ENCODE measurements at regions not wholly inside any gene's neighbourhood (a gene's known extent, or its start where the extent isn't known, plus 50 kb on each side); places are given as distances from the start of the nearest gene placed in this dataset.

- no peak overlapping the region for H3K4me3 ChIP-seq (ENCODE audit: low read depth, low read length)
- TF ChIP-seq CTCF (IDR thresholded peaks at IDR 0.05; ENCODE audit: low read depth, low read length), result no peak
Measured at GRCh38 chr1:96414598-96414997, 307.0 kb upstream of the PTBP2 start.

GRCh38 chr1:96416111-96416595, 305.4 kb upstream of the PTBP2 start:
- no peak for TF ChIP-seq CTCF (IDR thresholded peaks at IDR 0.05; ENCODE audit: low read depth, low read length)
- peak overlapping the region; percentile 19; the same call in 1 of the 2 replicates for H3K4me3 ChIP-seq (ENCODE audit: low read depth, low read length)

DNA sequence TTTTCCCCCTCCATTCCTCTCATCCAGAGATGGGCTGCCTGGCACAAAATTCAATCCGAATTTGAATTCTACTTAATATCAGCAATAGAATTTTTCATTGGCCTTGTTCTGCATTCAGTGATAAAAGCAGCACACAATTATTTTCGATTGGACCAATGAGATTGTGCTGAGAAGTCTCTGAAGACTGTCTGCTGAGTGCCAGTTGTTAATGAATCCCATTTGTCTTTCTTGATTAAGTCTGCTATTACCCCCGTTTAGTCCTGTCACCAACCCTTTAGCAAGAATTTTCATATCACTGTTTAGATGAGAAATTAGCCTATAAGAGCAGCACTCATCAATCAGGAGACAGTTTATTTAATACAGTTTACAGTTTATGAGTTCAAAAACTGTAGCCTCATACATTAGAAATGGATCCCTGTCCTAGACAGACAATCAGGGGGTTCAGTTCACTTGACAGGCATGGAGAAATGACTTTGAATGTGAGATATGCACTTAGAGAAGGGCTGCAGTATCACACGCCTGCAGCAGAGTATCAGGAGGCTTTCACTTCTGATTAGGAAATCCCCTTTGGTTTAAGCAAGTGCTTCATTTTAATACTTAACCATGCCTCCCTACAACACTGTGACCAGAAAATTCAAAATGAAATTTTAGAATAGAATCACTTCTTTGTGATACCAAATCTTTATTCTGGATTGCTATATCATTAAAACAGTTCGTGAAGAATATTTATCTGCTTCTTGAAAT, 304.7 kb upstream of the PTBP2 start:
- no peak for TF ChIP-seq CTCF (IDR thresholded peaks at IDR 0.05; ENCODE audit: low read depth, low read length)
- peak overlapping the region; percentile 19; the same call in 1 of the 2 replicates for H3K4me3 ChIP-seq (ENCODE audit: low read depth, low read length)

- TF ChIP-seq CTCF (IDR thresholded peaks at IDR 0.05; ENCODE audit: low read depth, low read length), result no peak
Measured at GRCh38 chr1:96418969-96419368, 302.6 kb upstream of the PTBP2 start.

GRCh38 chr1:96424877-96425276, 296.7 kb upstream of the PTBP2 start:
- H3K4me3 ChIP-seq (ENCODE audit: low read depth, low read length), result no peak overlapping the region
- TF ChIP-seq CTCF (IDR thresholded peaks at IDR 0.05; ENCODE audit: low read depth, low read length), result no peak

More at GRCh38 chr1:96418969-96419368, 302.6 kb upstream of the PTBP2 start:
- no peak overlapping the region for H3K4me3 ChIP-seq (ENCODE audit: low read depth, low read length)

GRCh38 chr1:96425382-96426129, 296.0 kb upstream of the PTBP2 start:
- TF ChIP-seq CTCF (IDR thresholded peaks at IDR 0.05; ENCODE audit: low read depth, low read length), result no peak
- no peak overlapping the region for H3K4me3 ChIP-seq (ENCODE audit: low read depth, low read length)

- no peak overlapping the region for H3K4me3 ChIP-seq (ENCODE audit: low read depth, low read length)
Measured at GRCh38 chr1:96427616-96428015, 294.0 kb upstream of the PTBP2 start.

More at GRCh38 chr1:96427616-96428015, 294.0 kb upstream of the PTBP2 start:
- no peak for TF ChIP-seq CTCF (IDR thresholded peaks at IDR 0.05; ENCODE audit: low read depth, low read length)
